Adrenal gland (tissue), 5 donors: ENCODE measurements at regions not wholly inside any gene's neighbourhood (a gene's known extent, or its start where the extent isn't known, plus 50 kb on each side); places are given as distances from the start of the nearest gene placed in this dataset.
"Not testable (repeated sequence)": the region's sequence is repeated elsewhere in the genome, so short reads cannot be mapped to it uniquely, and the experiment has no call there.

ENCODE experiments used
- CTCF ChIP-seq, 6 experiments: fragments of 450-650 bp in 4 of 6; fragments of 200-600 bp in 2 of 6; sonication (generic) in 1 of 6; IDR thresholded peaks; 1 replicate in 5 of 6; 2 replicates in 1 of 6; pipeline versions ENCODE4 v1.5.1 to v1.8.0; 2016 to 2021; ENCODE audit warnings: antibody characterized with exemption in 6 of 6, mild to moderate bottlenecking in 2 of 6, moderate library complexity in 1 of 6
- POLR2A ChIP-seq, 2 donors: fragments of 450-650 bp; IDR thresholded peaks; one replicate each; pipeline ENCODE4 v1.6.1; 2017; ENCODE audit warnings: antibody characterized with exemption in 2 of 2, mild to moderate bottlenecking in 2 of 2, moderate library complexity in 1 of 2
- donor health status: DM: no; HTN: no; CAD: no.

DNA sequence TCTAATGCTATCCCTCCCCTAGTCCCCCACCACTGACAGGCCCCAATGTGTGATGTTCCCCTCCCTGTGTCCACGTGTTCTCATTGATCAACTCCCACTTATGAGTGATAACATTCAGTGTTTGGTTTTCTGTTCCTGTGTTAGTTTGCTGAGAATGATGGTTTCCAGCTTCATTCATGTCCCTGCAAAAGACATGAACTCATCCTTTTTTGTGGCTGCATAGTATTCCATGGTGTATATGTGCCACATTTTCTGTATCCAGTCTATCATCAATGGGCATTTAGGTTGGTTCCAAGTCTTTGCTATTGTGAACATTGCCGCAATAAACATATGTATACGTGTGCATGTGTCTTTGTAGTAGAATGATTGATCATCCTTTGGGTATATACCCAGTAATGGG, 153.1 kb downstream of the OR13H1 start:
- TF ChIP-seq CTCF, POLR2A (IDR thresholded peaks at IDR 0.05): not testable (repeated sequence)
